ENCODE measurements at regions not wholly inside any gene's neighbourhood (a gene's known extent, or its start where the extent isn't known, plus 50 kb on each side); places are given as distances from the start of the nearest gene placed in this dataset.
"Not testable (repeated sequence)": the region's sequence is repeated elsewhere in the genome, so short reads cannot be mapped to it uniquely, and the experiment has no call there.

- TF ChIP-seq EP300, POLR2AphosphoS5, POLR2A (IDR thresholded peaks at IDR 0.05): not testable (repeated sequence)
- TF ChIP-seq, protein P1, sequence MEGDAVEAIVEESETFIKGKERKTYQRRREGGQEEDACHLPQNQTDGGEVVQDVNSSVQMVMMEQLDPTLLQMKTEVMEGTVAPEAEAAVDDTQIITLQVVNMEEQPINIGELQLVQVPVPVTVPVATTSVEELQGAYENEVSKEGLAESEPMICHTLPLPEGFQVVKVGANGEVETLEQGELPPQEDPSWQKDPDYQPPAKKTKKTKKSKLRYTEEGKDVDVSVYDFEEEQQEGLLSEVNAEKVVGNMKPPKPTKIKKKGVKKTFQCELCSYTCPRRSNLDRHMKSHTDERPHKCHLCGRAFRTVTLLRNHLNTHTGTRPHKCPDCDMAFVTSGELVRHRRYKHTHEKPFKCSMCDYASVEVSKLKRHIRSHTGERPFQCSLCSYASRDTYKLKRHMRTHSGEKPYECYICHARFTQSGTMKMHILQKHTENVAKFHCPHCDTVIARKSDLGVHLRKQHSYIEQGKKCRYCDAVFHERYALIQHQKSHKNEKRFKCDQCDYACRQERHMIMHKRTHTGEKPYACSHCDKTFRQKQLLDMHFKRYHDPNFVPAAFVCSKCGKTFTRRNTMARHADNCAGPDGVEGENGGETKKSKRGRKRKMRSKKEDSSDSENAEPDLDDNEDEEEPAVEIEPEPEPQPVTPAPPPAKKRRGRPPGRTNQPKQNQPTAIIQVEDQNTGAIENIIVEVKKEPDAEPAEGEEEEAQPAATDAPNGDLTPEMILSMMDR (IDR thresholded peaks at IDR 0.05): not testable (repeated sequence)
Measured at GRCh38 chr10:53342531-53342930, 569.9 kb upstream of the MBL2 start.
